ENCODE measurements at regions not wholly inside any gene's neighbourhood (a gene's known extent, or its start where the extent isn't known, plus 50 kb on each side); places are given as distances from the start of the nearest gene placed in this dataset.

DNA sequence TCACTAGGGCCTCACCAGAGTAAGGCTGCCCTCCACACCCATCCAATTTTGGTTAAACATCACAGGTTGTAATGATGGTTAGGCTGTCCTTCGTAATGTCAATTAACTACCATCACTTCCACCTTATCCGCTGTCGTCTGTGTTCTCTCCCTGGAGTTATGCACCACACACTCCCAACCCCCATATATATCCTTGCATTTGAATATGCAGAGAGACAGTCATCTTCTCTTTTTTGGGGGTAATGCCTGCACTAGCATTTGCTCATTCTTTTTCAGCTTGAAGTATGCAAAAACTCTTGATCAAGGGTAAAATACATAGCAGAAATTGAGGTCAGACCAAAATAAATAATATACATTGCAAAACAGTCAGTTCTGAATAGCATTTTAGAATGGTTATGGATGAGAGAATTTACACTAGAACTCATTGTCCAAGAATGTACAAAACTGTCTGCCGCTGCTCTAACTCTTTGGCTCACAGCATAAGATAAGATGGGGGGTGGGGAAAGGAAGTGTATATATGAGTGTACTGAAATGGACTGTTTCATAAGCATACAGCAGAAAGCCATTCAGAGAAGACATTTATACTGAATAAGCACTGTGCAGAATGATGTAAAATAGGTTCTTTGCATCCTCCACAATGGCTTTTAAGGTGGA lies 397.8 kb upstream of the CHST9 start:
- ATAC-seq, result no peak
- TF ChIP-seq ZNF70 (CRISPR knock-in tag; IDR thresholded peaks at IDR 0.05), result no peak
- no peak for TF ChIP-seq ISL1 (CRISPR knock-in tag; IDR thresholded peaks at IDR 0.05)
- TF ChIP-seq RARB (CRISPR knock-in tag; IDR thresholded peaks at IDR 0.05), result no peak
- no peak for TF ChIP-seq ZFP3 (CRISPR knock-in tag; IDR thresholded peaks at IDR 0.05)
- TF ChIP-seq ARNTL (CRISPR knock-in tag; IDR thresholded peaks at IDR 0.05; ENCODE audit: borderline replicate concordance, low read depth), result no peak
- TF ChIP-seq, protein P1, sequence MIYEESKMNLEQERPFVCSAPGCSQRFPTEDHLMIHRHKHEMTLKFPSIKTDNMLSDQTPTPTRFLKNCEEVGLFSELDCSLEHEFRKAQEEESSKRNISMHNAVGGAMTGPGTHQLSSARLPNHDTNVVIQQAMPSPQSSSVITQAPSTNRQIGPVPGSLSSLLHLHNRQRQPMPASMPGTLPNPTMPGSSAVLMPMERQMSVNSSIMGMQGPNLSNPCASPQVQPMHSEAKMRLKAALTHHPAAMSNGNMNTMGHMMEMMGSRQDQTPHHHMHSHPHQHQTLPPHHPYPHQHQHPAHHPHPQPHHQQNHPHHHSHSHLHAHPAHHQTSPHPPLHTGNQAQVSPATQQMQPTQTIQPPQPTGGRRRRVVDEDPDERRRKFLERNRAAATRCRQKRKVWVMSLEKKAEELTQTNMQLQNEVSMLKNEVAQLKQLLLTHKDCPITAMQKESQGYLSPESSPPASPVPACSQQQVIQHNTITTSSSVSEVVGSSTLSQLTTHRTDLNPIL (CRISPR knock-in tag; IDR thresholded peaks at IDR 0.05; ENCODE audit: low read depth), result no peak
- no peak for TF ChIP-seq ZNF8 (CRISPR knock-in tag; IDR thresholded peaks at IDR 0.05)
- no peak for TF ChIP-seq ESRRG (CRISPR knock-in tag; IDR thresholded peaks at IDR 0.05)
- no peak for TF ChIP-seq BACH2 (CRISPR knock-in tag; IDR thresholded peaks at IDR 0.05; ENCODE audit: borderline replicate concordance)
- TF ChIP-seq, protein P2, sequence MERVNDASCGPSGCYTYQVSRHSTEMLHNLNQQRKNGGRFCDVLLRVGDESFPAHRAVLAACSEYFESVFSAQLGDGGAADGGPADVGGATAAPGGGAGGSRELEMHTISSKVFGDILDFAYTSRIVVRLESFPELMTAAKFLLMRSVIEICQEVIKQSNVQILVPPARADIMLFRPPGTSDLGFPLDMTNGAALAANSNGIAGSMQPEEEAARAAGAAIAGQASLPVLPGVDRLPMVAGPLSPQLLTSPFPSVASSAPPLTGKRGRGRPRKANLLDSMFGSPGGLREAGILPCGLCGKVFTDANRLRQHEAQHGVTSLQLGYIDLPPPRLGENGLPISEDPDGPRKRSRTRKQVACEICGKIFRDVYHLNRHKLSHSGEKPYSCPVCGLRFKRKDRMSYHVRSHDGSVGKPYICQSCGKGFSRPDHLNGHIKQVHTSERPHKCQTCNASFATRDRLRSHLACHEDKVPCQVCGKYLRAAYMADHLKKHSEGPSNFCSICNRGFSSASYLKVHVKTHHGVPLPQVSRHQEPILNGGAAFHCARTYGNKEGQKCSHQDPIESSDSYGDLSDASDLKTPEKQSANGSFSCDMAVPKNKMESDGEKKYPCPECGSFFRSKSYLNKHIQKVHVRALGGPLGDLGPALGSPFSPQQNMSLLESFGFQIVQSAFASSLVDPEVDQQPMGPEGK (CRISPR knock-in tag; IDR thresholded peaks at IDR 0.05; ENCODE audit: borderline replicate concordance), result no peak
- TF ChIP-seq, protein P3, sequence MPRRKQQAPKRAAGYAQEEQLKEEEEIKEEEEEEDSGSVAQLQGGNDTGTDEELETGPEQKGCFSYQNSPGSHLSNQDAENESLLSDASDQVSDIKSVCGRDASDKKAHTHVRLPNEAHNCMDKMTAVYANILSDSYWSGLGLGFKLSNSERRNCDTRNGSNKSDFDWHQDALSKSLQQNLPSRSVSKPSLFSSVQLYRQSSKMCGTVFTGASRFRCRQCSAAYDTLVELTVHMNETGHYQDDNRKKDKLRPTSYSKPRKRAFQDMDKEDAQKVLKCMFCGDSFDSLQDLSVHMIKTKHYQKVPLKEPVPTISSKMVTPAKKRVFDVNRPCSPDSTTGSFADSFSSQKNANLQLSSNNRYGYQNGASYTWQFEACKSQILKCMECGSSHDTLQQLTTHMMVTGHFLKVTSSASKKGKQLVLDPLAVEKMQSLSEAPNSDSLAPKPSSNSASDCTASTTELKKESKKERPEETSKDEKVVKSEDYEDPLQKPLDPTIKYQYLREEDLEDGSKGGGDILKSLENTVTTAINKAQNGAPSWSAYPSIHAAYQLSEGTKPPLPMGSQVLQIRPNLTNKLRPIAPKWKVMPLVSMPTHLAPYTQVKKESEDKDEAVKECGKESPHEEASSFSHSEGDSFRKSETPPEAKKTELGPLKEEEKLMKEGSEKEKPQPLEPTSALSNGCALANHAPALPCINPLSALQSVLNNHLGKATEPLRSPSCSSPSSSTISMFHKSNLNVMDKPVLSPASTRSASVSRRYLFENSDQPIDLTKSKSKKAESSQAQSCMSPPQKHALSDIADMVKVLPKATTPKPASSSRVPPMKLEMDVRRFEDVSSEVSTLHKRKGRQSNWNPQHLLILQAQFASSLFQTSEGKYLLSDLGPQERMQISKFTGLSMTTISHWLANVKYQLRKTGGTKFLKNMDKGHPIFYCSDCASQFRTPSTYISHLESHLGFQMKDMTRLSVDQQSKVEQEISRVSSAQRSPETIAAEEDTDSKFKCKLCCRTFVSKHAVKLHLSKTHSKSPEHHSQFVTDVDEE (CRISPR knock-in tag; IDR thresholded peaks at IDR 0.05), result no peak
- TF ChIP-seq, protein P4, sequence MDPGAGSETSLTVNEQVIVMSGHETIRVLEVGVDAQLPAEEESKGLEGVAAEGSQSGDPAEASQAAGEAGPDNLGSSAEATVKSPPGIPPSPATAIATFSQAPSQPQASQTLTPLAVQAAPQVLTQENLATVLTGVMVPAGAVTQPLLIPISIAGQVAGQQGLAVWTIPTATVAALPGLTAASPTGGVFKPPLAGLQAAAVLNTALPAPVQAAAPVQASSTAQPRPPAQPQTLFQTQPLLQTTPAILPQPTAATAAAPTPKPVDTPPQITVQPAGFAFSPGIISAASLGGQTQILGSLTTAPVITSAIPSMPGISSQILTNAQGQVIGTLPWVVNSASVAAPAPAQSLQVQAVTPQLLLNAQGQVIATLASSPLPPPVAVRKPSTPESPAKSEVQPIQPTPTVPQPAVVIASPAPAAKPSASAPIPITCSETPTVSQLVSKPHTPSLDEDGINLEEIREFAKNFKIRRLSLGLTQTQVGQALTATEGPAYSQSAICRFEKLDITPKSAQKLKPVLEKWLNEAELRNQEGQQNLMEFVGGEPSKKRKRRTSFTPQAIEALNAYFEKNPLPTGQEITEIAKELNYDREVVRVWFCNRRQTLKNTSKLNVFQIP (CRISPR knock-in tag; IDR thresholded peaks at IDR 0.05; ENCODE audit: borderline replicate concordance, low read depth), result no peak
- no peak for TF ChIP-seq CSDC2 (CRISPR knock-in tag; IDR thresholded peaks at IDR 0.05)
- no peak for TF ChIP-seq OSR1 (CRISPR knock-in tag; IDR thresholded peaks at IDR 0.05)
- TF ChIP-seq PPARA (CRISPR knock-in tag; IDR thresholded peaks at IDR 0.05; ENCODE audit: borderline replicate concordance), result no peak

DNA sequence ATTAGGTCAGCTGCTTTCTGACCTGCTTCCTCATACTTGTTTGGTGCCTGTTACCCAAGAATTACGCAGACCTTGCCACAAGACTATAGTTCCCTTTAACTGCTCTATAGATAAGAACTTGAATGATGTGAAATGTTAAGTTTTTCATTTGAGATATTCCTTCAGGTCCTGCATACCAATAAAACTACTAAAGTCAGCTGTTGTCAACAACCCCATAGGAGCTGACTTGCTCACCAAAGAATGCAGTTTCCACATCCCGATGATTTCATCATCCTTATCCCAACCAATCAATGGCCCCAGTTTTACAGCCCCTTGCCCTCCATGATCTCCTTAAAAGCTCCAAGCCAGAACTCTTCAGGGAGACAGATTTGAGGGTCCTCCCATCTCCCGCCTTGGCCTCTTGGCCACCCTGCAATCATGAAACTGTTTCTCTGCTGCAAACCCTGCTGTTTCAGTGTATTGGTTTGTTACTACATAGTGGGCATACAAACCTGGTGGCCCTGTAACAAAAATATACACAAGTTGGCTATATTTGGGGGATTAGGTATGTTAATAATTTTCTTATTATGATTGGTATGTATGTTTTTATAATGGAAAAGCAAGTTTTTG lies 396.3 kb upstream of the CHST9 start:
- no peak for ATAC-seq
- TF ChIP-seq ZNF8 (CRISPR knock-in tag; IDR thresholded peaks at IDR 0.05) (no peak), CSDC2 (CRISPR knock-in tag; IDR thresholded peaks at IDR 0.05) (no peak), TCF4 (CRISPR knock-in tag; IDR thresholded peaks at IDR 0.05; ENCODE audit: borderline replicate concordance) (no peak), SNAI2 (CRISPR knock-in tag; IDR thresholded peaks at IDR 0.05) (no peak), BACH2 (CRISPR knock-in tag; IDR thresholded peaks at IDR 0.05; ENCODE audit: borderline replicate concordance) (no peak), ZFP30 (CRISPR knock-in tag; IDR thresholded peaks at IDR 0.05) (no peak), GLIS3 (CRISPR knock-in tag; IDR thresholded peaks at IDR 0.05) (no peak), ARNTL (CRISPR knock-in tag; IDR thresholded peaks at IDR 0.05; ENCODE audit: borderline replicate concordance, low read depth) (no peak), ESRRG (CRISPR knock-in tag; IDR thresholded peaks at IDR 0.05) (no peak)
- TF ChIP-seq, protein P3 (CRISPR knock-in tag; IDR thresholded peaks at IDR 0.05), result no peak
- TF ChIP-seq, protein P4 (CRISPR knock-in tag; IDR thresholded peaks at IDR 0.05; ENCODE audit: borderline replicate concordance, low read depth), result no peak
- TF ChIP-seq, protein P5, sequence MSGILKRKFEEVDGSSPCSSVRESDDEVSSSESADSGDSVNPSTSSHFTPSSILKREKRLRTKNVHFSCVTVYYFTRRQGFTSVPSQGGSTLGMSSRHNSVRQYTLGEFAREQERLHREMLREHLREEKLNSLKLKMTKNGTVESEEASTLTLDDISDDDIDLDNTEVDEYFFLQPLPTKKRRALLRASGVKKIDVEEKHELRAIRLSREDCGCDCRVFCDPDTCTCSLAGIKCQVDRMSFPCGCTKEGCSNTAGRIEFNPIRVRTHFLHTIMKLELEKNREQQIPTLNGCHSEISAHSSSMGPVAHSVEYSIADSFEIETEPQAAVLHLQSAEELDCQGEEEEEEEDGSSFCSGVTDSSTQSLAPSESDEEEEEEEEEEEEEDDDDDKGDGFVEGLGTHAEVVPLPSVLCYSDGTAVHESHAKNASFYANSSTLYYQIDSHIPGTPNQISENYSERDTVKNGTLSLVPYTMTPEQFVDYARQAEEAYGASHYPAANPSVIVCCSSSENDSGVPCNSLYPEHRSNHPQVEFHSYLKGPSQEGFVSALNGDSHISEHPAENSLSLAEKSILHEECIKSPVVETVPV (CRISPR knock-in tag; IDR thresholded peaks at IDR 0.05), result no peak
- TF ChIP-seq, protein P2 (CRISPR knock-in tag; IDR thresholded peaks at IDR 0.05; ENCODE audit: borderline replicate concordance), result no peak
- TF ChIP-seq, protein P1 (CRISPR knock-in tag; IDR thresholded peaks at IDR 0.05; ENCODE audit: low read depth), result no peak
